ENCODE measurements at regions not wholly inside any gene's neighbourhood (a gene's known extent, or its start where the extent isn't known, plus 50 kb on each side); places are given as distances from the start of the nearest gene placed in this dataset.

DNA sequence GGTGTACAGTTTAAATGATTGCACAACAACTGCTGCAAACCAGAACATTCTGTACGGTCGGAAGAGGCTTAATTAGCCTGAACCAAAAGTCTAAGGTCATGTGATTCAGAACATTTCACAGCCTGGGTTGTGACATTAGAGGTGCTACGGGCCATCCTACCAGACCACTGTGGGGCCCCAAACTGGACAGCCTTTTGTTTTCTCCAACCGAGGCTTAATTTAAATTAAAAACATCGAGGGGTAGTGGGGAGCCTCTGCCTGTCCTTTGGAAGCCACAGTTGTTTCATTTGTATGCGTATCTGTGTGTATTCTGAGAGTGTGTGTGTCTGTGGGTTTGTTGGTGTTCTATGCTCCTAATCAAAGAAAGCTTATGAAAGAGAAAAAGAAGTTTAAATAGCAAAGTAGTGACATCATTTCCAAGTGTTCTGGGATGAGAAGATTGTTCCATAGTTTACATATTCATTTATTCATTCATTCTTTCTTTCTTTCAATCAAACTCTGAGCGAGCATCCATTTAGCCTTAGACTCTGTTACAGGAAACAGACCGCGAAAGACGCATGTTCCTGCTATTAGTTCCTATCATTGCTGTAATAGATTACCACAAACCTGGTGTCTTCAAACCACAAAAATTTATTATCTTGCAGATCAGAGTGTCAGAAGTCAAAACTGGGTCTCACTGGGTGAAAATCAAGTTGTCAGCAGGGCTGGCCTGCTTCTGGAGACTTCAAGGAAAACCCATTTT, 444.8 kb downstream of the FOXO1 start:
- TF ChIP-seq CTCF (IDR thresholded peaks at IDR 0.05; ENCODE audit: insufficient read depth, low read length, poor library complexity, severe bottlenecking), result no peak
- peak; percentile 83 for DNase-seq (ENCODE audit: low read depth)
- H3K36me3 ChIP-seq (ENCODE audit: control insufficient read depth, insufficient read depth, low read length), result no peaks in the 10 kb centered on the region
- no peaks in the 10 kb centered on the region for H3K27me3 ChIP-seq (ENCODE audit: control insufficient read depth, insufficient read depth, low read length)
- no peak overlapping the region for H3K4me3 ChIP-seq (ENCODE audit: low read depth, low read length)

DNA sequence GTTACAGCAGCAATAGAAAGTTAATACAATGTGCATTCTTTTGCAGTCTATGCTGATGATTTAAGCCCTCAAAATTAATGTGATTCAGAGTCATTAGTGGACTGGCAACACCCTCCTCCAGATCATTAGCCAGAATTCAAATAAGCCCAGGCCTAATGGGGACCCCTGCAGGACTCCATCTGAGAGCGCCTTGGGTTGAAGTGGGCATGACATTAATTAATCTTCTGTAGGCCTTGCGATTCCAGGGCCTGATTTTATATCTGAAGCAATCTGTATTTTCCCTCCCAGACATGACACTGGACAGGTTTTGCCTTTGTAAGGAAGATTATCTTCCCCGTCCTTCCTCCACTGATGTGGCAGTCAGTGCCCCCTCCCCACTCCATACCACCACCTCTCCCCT, 442.9 kb downstream of the FOXO1 start:
- Histone ChIP-seq H3K27me3 (ENCODE audit: control insufficient read depth, insufficient read depth, low read length) (no peaks in the 10 kb centered on the region), H3K4me3 (ENCODE audit: low read depth, low read length) (no peak overlapping the region), H3K36me3 (ENCODE audit: control insufficient read depth, insufficient read depth, low read length) (no peaks in the 10 kb centered on the region)
- DNase-seq (ENCODE audit: low read depth), result no peak
- TF ChIP-seq CTCF (IDR thresholded peaks at IDR 0.05; ENCODE audit: insufficient read depth, low read length, poor library complexity, severe bottlenecking), result no peak

DNA sequence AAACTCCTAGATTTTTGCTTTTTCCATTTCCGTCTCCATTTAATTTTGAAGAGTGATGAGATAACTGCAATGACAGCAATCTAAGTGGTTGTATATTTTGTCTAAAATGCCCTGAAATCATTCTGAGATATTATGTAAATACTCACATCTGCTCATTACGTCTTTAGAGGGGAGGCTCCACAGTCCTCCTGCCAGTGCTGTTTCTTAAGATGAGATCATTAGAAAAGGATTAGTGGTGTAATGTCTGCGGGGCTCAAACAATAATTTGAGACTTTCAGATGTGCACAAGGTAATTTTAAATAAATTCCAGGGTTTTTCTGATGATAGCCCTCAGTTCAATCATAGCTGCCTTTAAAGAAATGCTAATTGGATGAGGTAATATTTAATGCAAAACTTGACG, 437.9 kb downstream of the FOXO1 start:
- DNase-seq (ENCODE audit: low read depth), result no peak
- TF ChIP-seq CTCF (IDR thresholded peaks at IDR 0.05; ENCODE audit: insufficient read depth, low read length, poor library complexity, severe bottlenecking), result no peak
- Histone ChIP-seq H3K36me3 (ENCODE audit: control insufficient read depth, insufficient read depth, low read length) (no peaks in the 10 kb centered on the region), H3K4me3 (ENCODE audit: low read depth, low read length) (no peak overlapping the region), H3K27me3 (ENCODE audit: control insufficient read depth, insufficient read depth, low read length) (no peaks in the 10 kb centered on the region)

- no peak for DNase-seq (ENCODE audit: low read depth)
- no peak for TF ChIP-seq CTCF (IDR thresholded peaks at IDR 0.05; ENCODE audit: insufficient read depth, low read length, poor library complexity, severe bottlenecking)
- Histone ChIP-seq H3K27me3 (ENCODE audit: control insufficient read depth, insufficient read depth, low read length) (no peaks in the 10 kb centered on the region), H3K4me3 (ENCODE audit: low read depth, low read length) (no peak overlapping the region), H3K36me3 (ENCODE audit: control insufficient read depth, insufficient read depth, low read length) (no peaks in the 10 kb centered on the region)
These were observed 437.5 kb downstream of the FOXO1 start for GRCh38 chr13:40228990-40229389.

GRCh38 chr13:40230833-40231266, 435.6 kb downstream of the FOXO1 start:
- no peak for DNase-seq (ENCODE audit: low read depth)
- H3K36me3 ChIP-seq (ENCODE audit: control insufficient read depth, insufficient read depth, low read length), result no peaks in the 10 kb centered on the region
- H3K4me3 ChIP-seq (ENCODE audit: low read depth, low read length), result no peak overlapping the region
- no peaks in the 10 kb centered on the region for H3K27me3 ChIP-seq (ENCODE audit: control insufficient read depth, insufficient read depth, low read length)
- TF ChIP-seq CTCF (IDR thresholded peaks at IDR 0.05; ENCODE audit: insufficient read depth, low read length, poor library complexity, severe bottlenecking), result no peak

- TF ChIP-seq CTCF (IDR thresholded peaks at IDR 0.05; ENCODE audit: insufficient read depth, low read length, poor library complexity, severe bottlenecking), result no peak
- no peaks in the 10 kb centered on the region for H3K36me3 ChIP-seq (ENCODE audit: control insufficient read depth, insufficient read depth, low read length)
- H3K27me3 ChIP-seq (ENCODE audit: control insufficient read depth, insufficient read depth, low read length), result no peaks in the 10 kb centered on the region
- DNase-seq (ENCODE audit: low read depth), result no peak
- no peak overlapping the region for H3K4me3 ChIP-seq (ENCODE audit: low read depth, low read length)
These were observed 435.1 kb downstream of the FOXO1 start for GRCh38 chr13:40231311-40231710.

Measured in kidney epithelial cell (primary cell).